ENCODE measurements at regions not wholly inside any gene's neighbourhood (a gene's known extent, or its start where the extent isn't known, plus 50 kb on each side); places are given as distances from the start of the nearest gene placed in this dataset.

GRCh38 chr4:32207456-32207855 lies 1487.3 kb downstream of the PCDH7 start:
- TF ChIP-seq POLR2A (IDR thresholded peaks at IDR 0.05), result no peak
- no peak for TF ChIP-seq CTCF (IDR thresholded peaks at IDR 0.05)
- TF ChIP-seq EP300 (IDR thresholded peaks at IDR 0.05), result no peak
